Ovary (tissue), 7 donors: ENCODE measurements at regions not wholly inside any gene's neighbourhood (a gene's known extent, or its start where the extent isn't known, plus 50 kb on each side); places are given as distances from the start of the nearest gene placed in this dataset.

Source experiments
- DNase-seq, 5 donors: peaks; one replicate each; pipeline ENCODE4 v3.0.0-alpha.2; 2019 to 2020
- H3K27ac ChIP-seq, 2 donors: fragments of 200-600 bp; one replicate each; pipeline versions ENCODE4 v1.5.1 to v1.8.0; 2019 to 2022
- H3K27me3 ChIP-seq: fragments of 200-600 bp; one replicate; pipeline ENCODE4 v1.8.0; 2022
- H3K36me3 ChIP-seq: fragments of 200-600 bp; sonication (generic); one replicate; pipeline ENCODE4 v1.5.1; 2019
- H3K4me1 ChIP-seq: one replicate; pipeline ENCODE4 v1.8.1; 2013; ENCODE audit warnings: mild to moderate bottlenecking, moderate library complexity; ENCODE audit not compliant: insufficient read depth
- H3K4me3 ChIP-seq: fragments of 200-600 bp; sonication (generic); one replicate; pipeline ENCODE4 v1.5.1; 2017
- H3K9me3 ChIP-seq, 2 donors: fragments of 200-600 bp in 1 of 2; sonication (generic) in 1 of 2; one replicate each; pipeline versions ENCODE4 v1.5.1 to v1.8.1; 2013 to 2019; ENCODE audit warnings: mild to moderate bottlenecking in 1 of 2, moderate library complexity in 1 of 2
- EP300 ChIP-seq: sonication (generic); formaldehyde crosslinking; IDR thresholded peaks from one replicate; pipeline ENCODE4 v1.6.1; 2017; ENCODE audit warnings: antibody characterized with exemption
- POLR2A ChIP-seq: fragments of 450-650 bp; IDR thresholded peaks from one replicate; pipeline ENCODE4 v1.6.1; 2017; ENCODE audit warnings: antibody characterized with exemption, mild to moderate bottlenecking, moderate library complexity
- WGBS, 3 donors: extraction: QIAGEN DNeasy Blood & Tissue Kit in 1 of 3; methylation state at CpG; one replicate each; pipeline versions ENCODE4 v1.1.5 to v1.1.7; 2013 to 2017; 5-methylcytosine and 5-hydroxymethylcytosine counted together
- intact Hi-C, 4 donors: fragments of 100-400 bp; cut with DNase I; formaldehyde crosslinking; loops; one replicate each; pipeline versions ENCODE4 v1.11.0 to v1.15.1; 2022 to 2023
- TF ChIP-seq, protein P1 (sequence below), 3 donors: fragments of 450-650 bp in 2 of 3; fragments of 200-600 bp in 1 of 3; IDR thresholded peaks; one replicate each; pipeline versions ENCODE4 v1.5.1 to v1.8.0; 2016 to 2022; ENCODE audit warnings: antibody characterized with exemption in 3 of 3, mild to moderate bottlenecking in 1 of 3
- donor health status: DM: no; HTN: no; CAD: no; lungs with moderate emphysema.
- donor health status: DM: no; HTN: no; CAD: no.
- donor health status: Bipolar disorder and iron deficiency.
- donor health status: DM: no; HTN: no; CAD: no.
- donor health status: DM: yes; HTN: yes; CAD: no.

- WGBS, 3 donors = 7 to 14% (median 14%) methylated on average over 2 of the region's 2 CpGs
- no peaks in the 10 kb centered on the region for H3K27me3 ChIP-seq
- intact Hi-C loops = no loop called here
- TF ChIP-seq, protein P1, sequence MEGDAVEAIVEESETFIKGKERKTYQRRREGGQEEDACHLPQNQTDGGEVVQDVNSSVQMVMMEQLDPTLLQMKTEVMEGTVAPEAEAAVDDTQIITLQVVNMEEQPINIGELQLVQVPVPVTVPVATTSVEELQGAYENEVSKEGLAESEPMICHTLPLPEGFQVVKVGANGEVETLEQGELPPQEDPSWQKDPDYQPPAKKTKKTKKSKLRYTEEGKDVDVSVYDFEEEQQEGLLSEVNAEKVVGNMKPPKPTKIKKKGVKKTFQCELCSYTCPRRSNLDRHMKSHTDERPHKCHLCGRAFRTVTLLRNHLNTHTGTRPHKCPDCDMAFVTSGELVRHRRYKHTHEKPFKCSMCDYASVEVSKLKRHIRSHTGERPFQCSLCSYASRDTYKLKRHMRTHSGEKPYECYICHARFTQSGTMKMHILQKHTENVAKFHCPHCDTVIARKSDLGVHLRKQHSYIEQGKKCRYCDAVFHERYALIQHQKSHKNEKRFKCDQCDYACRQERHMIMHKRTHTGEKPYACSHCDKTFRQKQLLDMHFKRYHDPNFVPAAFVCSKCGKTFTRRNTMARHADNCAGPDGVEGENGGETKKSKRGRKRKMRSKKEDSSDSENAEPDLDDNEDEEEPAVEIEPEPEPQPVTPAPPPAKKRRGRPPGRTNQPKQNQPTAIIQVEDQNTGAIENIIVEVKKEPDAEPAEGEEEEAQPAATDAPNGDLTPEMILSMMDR (IDR thresholded peaks at IDR 0.05) = no peak
- TF ChIP-seq POLR2A = no peak
- no peak for TF ChIP-seq EP300
- H3K4me3 ChIP-seq = no peak overlapping the region
- H3K9me3 ChIP-seq = no peaks in the 10 kb centered on the region
- H3K4me1 ChIP-seq = no peaks in the 10 kb centered on the region
- no peak overlapping the region for H3K27ac ChIP-seq
- no peaks in the 10 kb centered on the region for H3K36me3 ChIP-seq
- no peak for DNase-seq
These were observed 324.8 kb upstream of the FAR2 start for GRCh38 chr12:28824193-28824846.

- H3K9me3 ChIP-seq = no peaks in the 10 kb centered on the region
- no peaks in the 10 kb centered on the region for H3K36me3 ChIP-seq
- H3K4me3 ChIP-seq = no peak overlapping the region
- H3K27me3 ChIP-seq = no peaks in the 10 kb centered on the region
- no peaks in the 10 kb centered on the region for H3K4me1 ChIP-seq
- intact Hi-C loops = no loop called here
- H3K27ac ChIP-seq = no peak overlapping the region
- TF ChIP-seq EP300 (no peak), POLR2A (no peak)
- TF ChIP-seq, protein P1 (IDR thresholded peaks at IDR 0.05) = no peak
- DNase-seq = no peak
These were observed 324.2 kb upstream of the FAR2 start for GRCh38 chr12:28824849-28825248.

DNA sequence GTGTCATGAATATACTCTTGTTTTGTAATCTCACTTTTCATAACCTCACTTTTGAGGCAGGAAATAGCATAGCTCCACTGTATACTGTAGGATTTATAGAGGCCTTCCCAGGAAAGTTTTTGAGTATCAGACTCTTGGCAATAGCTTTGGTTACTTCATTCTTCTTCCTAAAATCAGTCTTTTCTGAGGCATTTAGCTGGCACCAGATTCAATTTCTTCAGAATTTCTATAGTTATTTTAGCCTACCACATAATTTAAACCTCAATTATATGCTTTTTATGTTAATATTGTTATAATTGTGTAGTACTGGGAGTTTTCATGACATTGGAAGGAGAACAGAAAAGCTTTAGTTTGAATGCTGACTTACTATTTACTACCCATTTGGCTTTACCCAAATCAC lies 322.3 kb upstream of the FAR2 start:
- TF ChIP-seq EP300 = no peak
- no peak for TF ChIP-seq POLR2A
- TF ChIP-seq, protein P1 (IDR thresholded peaks at IDR 0.05) = no peak
- DNase-seq = no peak
- no peak overlapping the region for H3K27ac ChIP-seq
- H3K27me3 ChIP-seq = no peaks in the 10 kb centered on the region
- intact Hi-C loops = no loop called here
- no peaks in the 10 kb centered on the region for H3K9me3 ChIP-seq
- H3K4me1 ChIP-seq = no peaks in the 10 kb centered on the region
- H3K4me3 ChIP-seq = no peak overlapping the region
- H3K36me3 ChIP-seq = no peaks in the 10 kb centered on the region

DNA sequence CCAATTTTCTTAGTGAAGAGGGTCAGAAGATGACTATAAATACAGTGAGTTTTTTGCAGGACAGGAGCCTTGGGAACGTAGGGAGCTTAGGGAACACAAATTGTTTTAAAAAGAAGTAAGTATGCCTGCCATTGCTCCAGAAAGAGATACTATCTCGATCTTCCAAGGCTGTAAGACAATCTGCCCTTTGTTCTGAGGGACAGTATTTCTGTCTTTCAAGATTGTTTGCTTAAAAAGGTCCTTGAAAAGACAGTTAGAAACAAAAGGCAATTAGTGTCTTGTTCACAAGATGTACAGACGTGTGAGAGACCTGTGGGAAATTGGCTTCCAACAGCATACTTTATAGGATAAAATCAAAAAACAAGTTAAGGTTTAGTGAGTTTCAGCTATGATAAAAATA lies 321.2 kb upstream of the FAR2 start:
- intact Hi-C loops = no loop called here
- 20 to 34% (median 29%) methylated on average over 3 of the region's 3 CpGs for WGBS, 3 donors
- TF ChIP-seq, protein P1 (IDR thresholded peaks at IDR 0.05) = no peak
- no peak for TF ChIP-seq EP300
- TF ChIP-seq POLR2A = no peak
- Histone ChIP-seq H3K9me3 (no peaks in the 10 kb centered on the region), H3K36me3 (no peaks in the 10 kb centered on the region), H3K27ac (no peak overlapping the region), H3K4me3 (no peak overlapping the region), H3K4me1 (no peaks in the 10 kb centered on the region), H3K27me3 (no peaks in the 10 kb centered on the region)
- DNase-seq = no peak
